HEK293 (cell line): ENCODE measurements at regions not wholly inside any gene's neighbourhood (a gene's known extent, or its start where the extent isn't known, plus 50 kb on each side); places are given as distances from the start of the nearest gene placed in this dataset.
A peak's percentile ranks its signal among the peaks of the same experiment; 100 is the strongest.

Source experiments
- CTCF ChIA-PET: fragments of 350-600 bp; formaldehyde crosslinking; extraction: SDS; loops from one replicate; lab custom pipeline; 2021; ENCODE audit warnings: antibody characterized with exemption; lab: Yijun Ruan, JAX
- POLR2A ChIA-PET: fragments of 300-600 bp; formaldehyde crosslinking; extraction: SDS; loops from one replicate; lab custom pipeline; 2020; ENCODE audit warnings: antibody characterized with exemption, inconsistent platforms; lab: Yijun Ruan, JAX
- H3K27ac ChIP-seq: fragments of 200-500 bp; sonication (Bioruptor generic); 2 replicates; pipeline ENCODE4 v1.5.1; 2014; ENCODE audit warnings: low read depth, low read length, control low read depth, inconsistent platforms; ENCODE audit errors: extremely low read depth
- H3K36me3 ChIP-seq, 2 experiments: fragments of 200-500 bp in 1 of 2; sonication (Bioruptor generic) in 1 of 2; 1 replicate in 1 of 2; 2 replicates in 1 of 2; pipeline ENCODE4 v1.5.1; 2014 to 2017; ENCODE audit warnings: inconsistent platforms in 2 of 2, low read length in 2 of 2; ENCODE audit not compliant: control insufficient read depth in 2 of 2, insufficient read depth in 1 of 2
- H3K4me1 ChIP-seq: fragments of 200-500 bp; sonication (Bioruptor generic); 2 replicates; pipeline ENCODE4 v1.5.1; 2014; ENCODE audit warnings: mild to moderate bottlenecking, low read length, inconsistent platforms; ENCODE audit not compliant: control insufficient read depth, insufficient read depth
- H3K4me3 ChIP-seq: 2 replicates; pipeline ENCODE4 v1.5.1; 2011; ENCODE audit warnings: low read depth, mild to moderate bottlenecking, control low read depth, low read length, moderate library complexity
- H3K9me3 ChIP-seq: fragments of 200-500 bp; sonication (Bioruptor generic); 2 replicates; pipeline ENCODE4 v1.5.1; 2014; ENCODE audit warnings: low read depth, low read length, inconsistent platforms; ENCODE audit not compliant: control insufficient read depth, insufficient read depth
- BCL11B ChIP-seq: fragments of 450-650 bp; formaldehyde crosslinking; IDR thresholded peaks from 2 replicates; pipeline ENCODE4 v1.5.1; 2016; ENCODE audit warnings: low read depth, missing biosample characterization, missing genetic modification characterization
- KLF1 ChIP-seq: fragments of 450-650 bp; formaldehyde crosslinking; IDR thresholded peaks from 2 replicates; pipeline ENCODE4 v1.5.1; 2016; ENCODE audit warnings: missing biosample characterization, missing genetic modification characterization
- KLF17 ChIP-seq: fragments of 450-650 bp; formaldehyde crosslinking; IDR thresholded peaks from 2 replicates; pipeline ENCODE4 v1.5.1; 2016; ENCODE audit warnings: missing biosample characterization, missing genetic modification characterization
- PATZ1 ChIP-seq: fragments of 450-650 bp; formaldehyde crosslinking; IDR thresholded peaks from 2 replicates; pipeline ENCODE4 v1.5.1; 2016; ENCODE audit warnings: missing biosample characterization, missing genetic modification characterization
- PRDM1 ChIP-seq: fragments of 450-650 bp; formaldehyde crosslinking; IDR thresholded peaks from 2 replicates; pipeline ENCODE4; 2016; ENCODE audit warnings: missing biosample characterization, missing genetic modification characterization
- ZBTB21 ChIP-seq: fragments of 450-650 bp; formaldehyde crosslinking; IDR thresholded peaks from 2 replicates; pipeline ENCODE4 v1.5.1; 2017; ENCODE audit warnings: missing biosample characterization, missing genetic modification characterization
- ZBTB7A ChIP-seq: fragments of 450-650 bp; formaldehyde crosslinking; IDR thresholded peaks from 2 replicates; pipeline ENCODE4 v1.5.1; 2016; ENCODE audit warnings: low read depth, missing biosample characterization, missing genetic modification characterization
- ZNF112 ChIP-seq: fragments of 450-650 bp; formaldehyde crosslinking; IDR thresholded peaks from 2 replicates; pipeline ENCODE4 v1.5.0; 2017; ENCODE audit warnings: missing biosample characterization, missing genetic modification characterization
- ZNF114 ChIP-seq: fragments of 450-650 bp; formaldehyde crosslinking; IDR thresholded peaks from 2 replicates; pipeline ENCODE4 v1.5.0; 2017; ENCODE audit warnings: missing biosample characterization, missing genetic modification characterization
- ZNF157 ChIP-seq: fragments of 450-650 bp; formaldehyde crosslinking; IDR thresholded peaks from 2 replicates; pipeline ENCODE4 v1.5.1; 2016; ENCODE audit warnings: missing biosample characterization, missing genetic modification characterization
- ZNF274 ChIP-seq, 2 experiments: fragments of 200-500 bp in 1 of 2; fragments of 450-650 bp in 1 of 2; sonication (Bioruptor generic) in 1 of 2; formaldehyde crosslinking in 1 of 2; IDR thresholded peaks; 2 replicates each; pipeline versions ENCODE4 v1.5.1 to v1.6.1; 2014 to 2016; ENCODE audit warnings: borderline replicate concordance in 1 of 2, inconsistent platforms in 1 of 2, low read length in 1 of 2, missing biosample characterization in 1 of 2, missing genetic modification characterization in 1 of 2
- ZNF280D ChIP-seq: fragments of 450-650 bp; formaldehyde crosslinking; IDR thresholded peaks from 2 replicates; pipeline ENCODE4 v1.5.1; 2016; ENCODE audit warnings: missing biosample characterization, missing genetic modification characterization
- ZNF302 ChIP-seq: fragments of 450-650 bp; formaldehyde crosslinking; IDR thresholded peaks from 2 replicates; pipeline ENCODE4 v1.5.1; 2016; ENCODE audit warnings: missing biosample characterization, missing genetic modification characterization, low read depth
- ZNF658 ChIP-seq: fragments of 450-650 bp; formaldehyde crosslinking; IDR thresholded peaks from 2 replicates; pipeline ENCODE4; 2016; ENCODE audit warnings: missing biosample characterization, missing genetic modification characterization
- TF ChIP-seq, protein P1 (sequence below): fragments of 450-650 bp; formaldehyde crosslinking; IDR thresholded peaks from 2 replicates; pipeline ENCODE4 v1.5.1; 2016; ENCODE audit warnings: missing biosample characterization, missing genetic modification characterization
- TF ChIP-seq, protein P2 (sequence below): fragments of 450-650 bp; formaldehyde crosslinking; IDR thresholded peaks from 2 replicates; pipeline ENCODE4 v1.5.1; 2016; ENCODE audit warnings: missing biosample characterization, missing genetic modification characterization
- TF ChIP-seq, protein P3 (sequence below): fragments of 450-650 bp; formaldehyde crosslinking; IDR thresholded peaks from 2 replicates; pipeline ENCODE4 v1.5.1; 2016; ENCODE audit warnings: missing biosample characterization, missing genetic modification characterization

DNA sequence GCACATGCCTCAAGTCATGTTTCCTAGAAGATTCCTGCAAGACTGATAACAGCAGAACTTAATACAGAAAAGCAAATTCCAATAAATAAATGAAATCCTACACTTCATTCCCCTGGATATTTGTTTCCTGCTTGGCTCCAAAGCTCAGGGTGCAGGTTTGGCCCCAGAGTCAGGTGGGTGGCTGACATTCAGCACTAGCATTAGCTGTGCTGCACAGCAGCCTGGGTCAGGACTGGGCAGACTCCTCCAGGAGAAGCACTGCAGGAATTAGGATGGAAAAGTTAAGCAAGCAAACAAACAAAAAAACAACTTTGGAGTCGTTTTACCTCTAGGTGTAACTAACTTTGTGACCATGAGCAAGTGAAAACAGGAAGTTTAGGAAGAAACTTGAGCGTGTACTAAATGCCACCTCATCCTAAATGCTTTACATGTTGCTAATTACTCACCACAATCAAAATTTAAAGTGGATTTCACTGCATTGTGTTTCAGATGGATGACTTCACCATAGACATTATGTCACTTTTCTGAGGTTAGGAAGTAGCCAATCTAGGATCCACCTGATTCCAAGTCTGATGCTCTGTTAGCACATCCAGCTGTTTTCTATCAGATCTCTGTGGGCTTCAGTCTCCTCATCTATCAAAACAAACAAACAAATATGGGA lies 239.4 kb downstream of the C7orf25 start (continued):
- TF ChIP-seq, protein P1, sequence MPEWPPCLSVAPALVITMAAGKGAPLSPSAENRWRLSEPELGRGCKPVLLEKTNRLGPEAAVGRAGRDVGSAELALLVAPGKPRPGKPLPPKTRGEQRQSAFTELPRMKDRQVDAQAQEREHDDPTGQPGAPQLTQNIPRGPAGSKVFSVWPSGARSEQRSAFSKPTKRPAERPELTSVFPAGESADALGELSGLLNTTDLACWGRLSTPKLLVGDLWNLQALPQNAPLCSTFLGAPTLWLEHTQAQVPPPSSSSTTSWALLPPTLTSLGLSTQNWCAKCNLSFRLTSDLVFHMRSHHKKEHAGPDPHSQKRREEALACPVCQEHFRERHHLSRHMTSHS (tag by site-specific recombination): no peak
- peak; percentile 73 for TF ChIP-seq ZBTB21 (tag by site-specific recombination)
- TF ChIP-seq, all 188 proteins: peak for 12

- TF ChIP-seq ZNF114 (tag by site-specific recombination): no peak
- TF ChIP-seq, protein P2, sequence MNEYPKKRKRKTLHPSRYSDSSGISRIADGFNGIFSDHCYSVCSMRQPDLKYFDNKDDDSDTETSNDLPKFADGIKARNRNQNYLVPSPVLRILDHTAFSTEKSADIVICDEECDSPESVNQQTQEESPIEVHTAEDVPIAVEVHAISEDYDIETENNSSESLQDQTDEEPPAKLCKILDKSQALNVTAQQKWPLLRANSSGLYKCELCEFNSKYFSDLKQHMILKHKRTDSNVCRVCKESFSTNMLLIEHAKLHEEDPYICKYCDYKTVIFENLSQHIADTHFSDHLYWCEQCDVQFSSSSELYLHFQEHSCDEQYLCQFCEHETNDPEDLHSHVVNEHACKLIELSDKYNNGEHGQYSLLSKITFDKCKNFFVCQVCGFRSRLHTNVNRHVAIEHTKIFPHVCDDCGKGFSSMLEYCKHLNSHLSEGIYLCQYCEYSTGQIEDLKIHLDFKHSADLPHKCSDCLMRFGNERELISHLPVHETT: no peak
- no peak for TF ChIP-seq ZNF658
- no peak overlapping the region for H3K4me3 ChIP-seq
- no peaks in the 10 kb centered on the region for H3K4me1 ChIP-seq
- POLR2A ChIA-PET: no interaction called here
- no peaks in the 10 kb centered on the region for H3K36me3 ChIP-seq
- CTCF ChIA-PET: no interaction called here
- no peak overlapping the region for H3K27ac ChIP-seq
- no peaks in the 10 kb centered on the region for H3K9me3 ChIP-seq
Measured at GRCh38 chr7:42671627-42672026, 240.2 kb downstream of the C7orf25 start.

GRCh38 chr7:42666994-42667393 lies 244.9 kb downstream of the C7orf25 start:
- Histone ChIP-seq H3K9me3 (no peaks in the 10 kb centered on the region), H3K27ac (no peak overlapping the region), H3K4me1 (no peaks in the 10 kb centered on the region), H3K36me3 (no peaks in the 10 kb centered on the region)
- TF ChIP-seq PRDM1 (tag by site-specific recombination) (no peak), ZNF302 (no peak), ZNF112 (no peak), KLF1 (no peak), ZNF274 (IDR thresholded peaks at IDR 0.05; ENCODE audit: low read length) (no peak), ZNF274 (tag by site-specific recombination; IDR thresholded peaks at IDR 0.05; ENCODE audit: borderline replicate concordance) (no peak), BCL11B (no peak), ZNF280D (tag by site-specific recombination) (no peak), ZNF157 (tag by site-specific recombination) (no peak), KLF17 (tag by site-specific recombination) (no peak), ZBTB7A (tag by site-specific recombination) (no peak), PATZ1 (tag by site-specific recombination) (no peak)
- TF ChIP-seq, protein P1 (tag by site-specific recombination): no peak
- TF ChIP-seq, protein P3, sequence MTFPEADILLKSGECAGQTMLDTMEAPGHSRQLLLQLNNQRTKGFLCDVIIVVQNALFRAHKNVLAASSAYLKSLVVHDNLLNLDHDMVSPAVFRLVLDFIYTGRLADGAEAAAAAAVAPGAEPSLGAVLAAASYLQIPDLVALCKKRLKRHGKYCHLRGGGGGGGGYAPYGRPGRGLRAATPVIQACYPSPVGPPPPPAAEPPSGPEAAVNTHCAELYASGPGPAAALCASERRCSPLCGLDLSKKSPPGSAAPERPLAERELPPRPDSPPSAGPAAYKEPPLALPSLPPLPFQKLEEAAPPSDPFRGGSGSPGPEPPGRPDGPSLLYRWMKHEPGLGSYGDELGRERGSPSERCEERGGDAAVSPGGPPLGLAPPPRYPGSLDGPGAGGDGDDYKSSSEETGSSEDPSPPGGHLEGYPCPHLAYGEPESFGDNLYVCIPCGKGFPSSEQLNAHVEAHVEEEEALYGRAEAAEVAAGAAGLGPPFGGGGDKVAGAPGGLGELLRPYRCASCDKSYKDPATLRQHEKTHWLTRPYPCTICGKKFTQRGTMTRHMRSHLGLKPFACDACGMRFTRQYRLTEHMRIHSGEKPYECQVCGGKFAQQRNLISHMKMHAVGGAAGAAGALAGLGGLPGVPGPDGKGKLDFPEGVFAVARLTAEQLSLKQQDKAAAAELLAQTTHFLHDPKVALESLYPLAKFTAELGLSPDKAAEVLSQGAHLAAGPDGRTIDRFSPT (tag by site-specific recombination): no peak
- TF ChIP-seq, protein P2: no peak
- TF ChIP-seq, all 188 proteins: peak for 0
- POLR2A ChIA-PET: no interaction called here
- H3K4me3 ChIP-seq: no peak overlapping the region
- CTCF ChIA-PET: no interaction called here
